ENCODE measurements at regions not wholly inside any gene's neighbourhood (a gene's known extent, or its start where the extent isn't known, plus 50 kb on each side); places are given as distances from the start of the nearest gene placed in this dataset.

GRCh38 chr15:39157882-39158281 is 423.0 kb upstream of the THBS1 start:
- Histone ChIP-seq H3K36me3 (ENCODE audit: control insufficient read depth, low read depth, low read length) (no peaks in the 10 kb centered on the region), H3K4me1 (ENCODE audit: control insufficient read depth, low read depth, low read length) (peaks cover 10% of the 10 kb centered on the region), H3K27ac (ENCODE audit: low read length) (no peak overlapping the region), H3K9me3 (ENCODE audit: control insufficient read depth, low read depth, low read length) (no peaks in the 10 kb centered on the region), H3K27me3 (ENCODE audit: control insufficient read depth, insufficient read depth, low read length) (no peaks in the 10 kb centered on the region), H3K4me3 (ENCODE audit: low read length) (no peak overlapping the region), H3K9ac (ENCODE audit: low read length) (no peak overlapping the region)

- Histone ChIP-seq H3K4me3 (ENCODE audit: low read length) (no peak overlapping the region), H3K27ac (ENCODE audit: low read length) (no peak overlapping the region), H3K4me1 (ENCODE audit: control insufficient read depth, low read depth, low read length) (peaks cover 10% of the 10 kb centered on the region), H3K9me3 (ENCODE audit: control insufficient read depth, low read depth, low read length) (no peaks in the 10 kb centered on the region), H3K27me3 (ENCODE audit: control insufficient read depth, insufficient read depth, low read length) (no peaks in the 10 kb centered on the region), H3K36me3 (ENCODE audit: control insufficient read depth, low read depth, low read length) (no peaks in the 10 kb centered on the region), H3K9ac (ENCODE audit: low read length) (no peak overlapping the region)
Measured at GRCh38 chr15:39159833-39160232, 421.0 kb upstream of the THBS1 start.

DNA sequence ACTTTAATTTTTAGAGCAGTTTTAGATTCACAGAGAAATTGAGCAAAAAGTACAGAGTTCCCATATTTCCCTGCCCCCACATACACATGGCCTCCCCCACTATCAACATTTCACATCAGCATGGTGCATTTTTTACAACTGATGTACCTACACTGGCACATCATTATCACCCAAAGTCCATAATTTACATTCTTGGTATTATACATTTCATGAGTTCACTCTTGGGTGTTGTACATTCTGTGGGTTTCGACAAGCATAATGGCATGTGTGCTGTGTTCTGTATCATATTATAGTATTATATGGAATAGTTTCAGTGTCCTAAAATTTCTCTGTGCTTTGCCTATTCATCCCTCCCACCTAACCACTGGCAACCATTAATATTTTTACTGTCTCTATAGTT is 419.8 kb upstream of the THBS1 start:
- Histone ChIP-seq H3K4me3 (ENCODE audit: low read length) (no peak overlapping the region), H3K27me3 (ENCODE audit: control insufficient read depth, insufficient read depth, low read length) (no peaks in the 10 kb centered on the region), H3K36me3 (ENCODE audit: control insufficient read depth, low read depth, low read length) (no peaks in the 10 kb centered on the region), H3K4me1 (ENCODE audit: control insufficient read depth, low read depth, low read length) (peaks cover 10% of the 10 kb centered on the region), H3K9me3 (ENCODE audit: control insufficient read depth, low read depth, low read length) (no peaks in the 10 kb centered on the region), H3K27ac (ENCODE audit: low read length) (no peak overlapping the region), H3K9ac (ENCODE audit: low read length) (no peak overlapping the region)

DNA sequence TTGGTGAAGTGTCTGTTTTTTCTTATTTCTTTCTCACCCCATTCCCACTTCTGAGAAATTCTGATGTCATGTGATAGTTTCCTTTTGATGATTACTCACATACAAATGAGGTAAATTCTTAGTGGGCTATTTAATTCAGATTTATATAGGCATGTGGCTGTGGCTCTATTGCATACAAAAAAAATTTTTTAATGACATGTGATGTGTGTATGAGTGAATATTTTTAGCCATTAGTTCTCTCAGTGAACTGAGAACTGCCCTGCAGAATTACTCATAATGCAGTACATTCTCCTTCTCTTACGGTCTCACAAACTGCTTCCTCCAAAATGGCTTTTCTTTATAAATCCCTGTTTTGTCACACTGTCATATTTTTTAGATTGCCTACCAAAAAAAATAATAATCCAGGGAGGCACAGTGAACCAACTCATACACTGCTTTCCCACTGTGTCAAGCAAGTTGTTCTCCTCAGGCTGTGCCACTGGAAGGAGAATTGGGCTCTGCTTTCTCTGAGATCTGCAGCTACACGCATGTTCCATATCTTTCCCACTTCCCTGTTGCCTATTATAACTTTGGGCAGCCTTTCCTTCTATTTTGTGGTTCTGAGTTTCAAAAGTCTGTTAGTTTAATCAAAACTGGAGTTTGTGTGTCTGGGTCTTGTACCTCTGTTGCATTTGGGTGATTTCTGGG is 415.7 kb upstream of the THBS1 start:
- no peak overlapping the region for H3K27ac ChIP-seq (ENCODE audit: low read length)

GRCh38 chr15:39167164-39168058 is 413.5 kb upstream of the THBS1 start:
- Histone ChIP-seq H3K27ac (ENCODE audit: low read length) (no peak overlapping the region), H3K36me3 (ENCODE audit: control insufficient read depth, low read depth, low read length) (no peaks in the 10 kb centered on the region), H3K27me3 (ENCODE audit: control insufficient read depth, insufficient read depth, low read length) (no peaks in the 10 kb centered on the region), H3K4me3 (ENCODE audit: low read length) (no peak overlapping the region), H3K9me3 (ENCODE audit: control insufficient read depth, low read depth, low read length) (no peaks in the 10 kb centered on the region), H3K4me1 (ENCODE audit: control insufficient read depth, low read depth, low read length) (peaks cover 28% of the 10 kb centered on the region), H3K9ac (ENCODE audit: low read length) (no peak overlapping the region)

More for the DNA sequence above, 415.7 kb upstream of the THBS1 start:
- Histone ChIP-seq H3K27me3 (ENCODE audit: control insufficient read depth, insufficient read depth, low read length) (no peaks in the 10 kb centered on the region), H3K4me3 (ENCODE audit: low read length) (no peak overlapping the region), H3K9ac (ENCODE audit: low read length) (no peak overlapping the region), H3K9me3 (ENCODE audit: control insufficient read depth, low read depth, low read length) (no peaks in the 10 kb centered on the region), H3K36me3 (ENCODE audit: control insufficient read depth, low read depth, low read length) (no peaks in the 10 kb centered on the region), H3K4me1 (ENCODE audit: control insufficient read depth, low read depth, low read length) (peaks cover 14% of the 10 kb centered on the region)

GRCh38 chr15:39171944-39172368 is 408.9 kb upstream of the THBS1 start:
- Histone ChIP-seq H3K27me3 (ENCODE audit: control insufficient read depth, insufficient read depth, low read length) (no peaks in the 10 kb centered on the region), H3K9ac (ENCODE audit: low read length) (peak overlapping the region; percentile 57), H3K36me3 (ENCODE audit: control insufficient read depth, low read depth, low read length) (no peaks in the 10 kb centered on the region), H3K27ac (ENCODE audit: low read length) (peak overlapping the region; percentile 80), H3K4me3 (ENCODE audit: low read length) (peak overlapping the region; percentile 8), H3K4me1 (ENCODE audit: control insufficient read depth, low read depth, low read length) (peaks cover 34% of the 10 kb centered on the region), H3K9me3 (ENCODE audit: control insufficient read depth, low read depth, low read length) (no peaks in the 10 kb centered on the region)

- Histone ChIP-seq H3K27ac (ENCODE audit: low read length) (peak overlapping the region; percentile 80), H3K27me3 (ENCODE audit: control insufficient read depth, insufficient read depth, low read length) (no peaks in the 10 kb centered on the region), H3K4me1 (ENCODE audit: control insufficient read depth, low read depth, low read length) (peaks cover 34% of the 10 kb centered on the region), H3K4me3 (ENCODE audit: low read length) (peak overlapping the region; percentile 8), H3K9ac (ENCODE audit: low read length) (peak overlapping the region; percentile 57), H3K36me3 (ENCODE audit: control insufficient read depth, low read depth, low read length) (no peaks in the 10 kb centered on the region), H3K9me3 (ENCODE audit: control insufficient read depth, low read depth, low read length) (no peaks in the 10 kb centered on the region)
Measured at GRCh38 chr15:39172380-39173281, 408.2 kb upstream of the THBS1 start.

DNA sequence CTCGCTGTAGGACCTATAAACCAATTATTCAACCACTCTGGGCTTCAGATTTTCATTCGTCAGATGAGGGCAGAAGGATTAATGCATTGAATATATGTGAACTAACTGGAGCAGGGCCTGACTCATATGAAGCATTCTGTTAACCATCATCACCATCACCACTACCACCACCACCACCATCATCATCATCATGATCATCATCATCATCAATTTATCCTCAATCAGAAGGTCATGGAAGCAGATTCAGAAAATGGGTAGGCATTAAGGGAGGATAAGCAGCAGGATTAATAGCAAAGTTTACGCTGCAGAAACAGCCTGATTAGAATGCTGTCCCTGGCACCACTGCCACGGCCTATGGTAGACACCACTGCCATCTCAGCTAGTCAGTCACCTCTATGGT is 407.5 kb upstream of the THBS1 start:
- Histone ChIP-seq H3K9me3 (ENCODE audit: control insufficient read depth, low read depth, low read length) (no peaks in the 10 kb centered on the region), H3K27me3 (ENCODE audit: control insufficient read depth, insufficient read depth, low read length) (no peaks in the 10 kb centered on the region), H3K27ac (ENCODE audit: low read length) (no peak overlapping the region), H3K9ac (ENCODE audit: low read length) (no peak overlapping the region), H3K4me3 (ENCODE audit: low read length) (no peak overlapping the region), H3K4me1 (ENCODE audit: control insufficient read depth, low read depth, low read length) (peaks cover 34% of the 10 kb centered on the region), H3K36me3 (ENCODE audit: control insufficient read depth, low read depth, low read length) (no peaks in the 10 kb centered on the region)

DNA sequence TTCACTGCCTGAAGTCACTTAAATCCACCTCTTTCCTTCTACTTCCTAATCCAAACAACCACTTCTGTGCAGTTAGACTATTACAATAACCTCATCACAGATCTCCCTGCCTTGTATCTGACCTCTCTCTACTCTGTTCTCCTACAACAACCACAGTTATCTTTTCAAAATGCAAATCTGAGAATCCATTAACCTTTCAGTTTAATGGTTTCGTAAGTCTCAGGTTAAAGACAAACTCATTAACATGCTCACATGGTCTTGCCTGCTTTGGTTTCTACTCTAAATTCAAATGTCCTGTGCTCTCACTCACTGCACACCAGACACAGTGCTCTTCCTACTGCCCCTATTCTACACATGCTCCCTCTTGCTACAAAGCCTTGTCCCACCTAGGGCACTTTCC is 406.5 kb upstream of the THBS1 start:
- Histone ChIP-seq H3K4me3 (ENCODE audit: low read length) (no peak overlapping the region), H3K36me3 (ENCODE audit: control insufficient read depth, low read depth, low read length) (no peaks in the 10 kb centered on the region), H3K9me3 (ENCODE audit: control insufficient read depth, low read depth, low read length) (no peaks in the 10 kb centered on the region), H3K27me3 (ENCODE audit: control insufficient read depth, insufficient read depth, low read length) (no peaks in the 10 kb centered on the region), H3K27ac (ENCODE audit: low read length) (no peak overlapping the region), H3K9ac (ENCODE audit: low read length) (no peak overlapping the region), H3K4me1 (ENCODE audit: control insufficient read depth, low read depth, low read length) (peaks cover 28% of the 10 kb centered on the region)

GRCh38 chr15:39176030-39176429 is 404.8 kb upstream of the THBS1 start:
- no peaks in the 10 kb centered on the region for H3K27me3 ChIP-seq (ENCODE audit: control insufficient read depth, insufficient read depth, low read length)
- no peak overlapping the region for H3K9ac ChIP-seq (ENCODE audit: low read length)
- no peaks in the 10 kb centered on the region for H3K9me3 ChIP-seq (ENCODE audit: control insufficient read depth, low read depth, low read length)
- H3K4me1 ChIP-seq (ENCODE audit: control insufficient read depth, low read depth, low read length): peaks cover 17% of the 10 kb centered on the region
- no peak overlapping the region for H3K4me3 ChIP-seq (ENCODE audit: low read length)
- H3K36me3 ChIP-seq (ENCODE audit: control insufficient read depth, low read depth, low read length): no peaks in the 10 kb centered on the region
- H3K27ac ChIP-seq (ENCODE audit: low read length): no peak overlapping the region

DNA sequence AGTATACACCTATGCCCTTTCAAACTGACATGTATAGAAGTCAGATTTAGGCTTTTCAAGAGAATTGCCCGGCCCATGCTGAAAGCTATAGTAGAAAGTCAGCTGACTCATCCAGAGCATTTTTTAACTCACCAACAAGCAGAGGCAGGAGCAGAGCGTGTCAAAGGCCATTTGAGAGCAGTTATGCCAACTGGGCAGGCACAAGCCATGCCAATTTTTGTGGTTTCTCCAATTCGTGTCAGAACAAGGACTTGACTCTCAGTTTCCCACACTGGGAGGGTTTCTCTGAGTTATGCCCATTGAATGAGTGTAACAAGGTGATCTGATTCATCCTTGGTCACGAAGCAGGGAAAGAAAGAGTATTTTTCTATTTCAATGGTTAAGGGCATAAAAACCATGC is 403.3 kb upstream of the THBS1 start:
- no peaks in the 10 kb centered on the region for H3K9me3 ChIP-seq (ENCODE audit: control insufficient read depth, low read depth, low read length)
- no peak overlapping the region for H3K27ac ChIP-seq (ENCODE audit: low read length)
- no peaks in the 10 kb centered on the region for H3K27me3 ChIP-seq (ENCODE audit: control insufficient read depth, insufficient read depth, low read length)
- H3K4me3 ChIP-seq (ENCODE audit: low read length): no peak overlapping the region
- peaks cover 4% of the 10 kb centered on the region for H3K4me1 ChIP-seq (ENCODE audit: control insufficient read depth, low read depth, low read length)
- H3K36me3 ChIP-seq (ENCODE audit: control insufficient read depth, low read depth, low read length): no peaks in the 10 kb centered on the region
- no peak overlapping the region for H3K9ac ChIP-seq (ENCODE audit: low read length)
